Mesenchymal stem cell (in vitro differentiated cells and primary cell): ENCODE measurements at regions not wholly inside any gene's neighbourhood (a gene's known extent, or its start where the extent isn't known, plus 50 kb on each side); places are given as distances from the start of the nearest gene placed in this dataset.
A peak's percentile ranks its signal among the peaks of the same experiment; 100 is the strongest.

ENCODE experiments used
- DNase-seq: peaks from one replicate; pipeline ENCODE4 v3.0.0-alpha.2; 2013
- H2AFZ ChIP-seq: one replicate; pipeline ENCODE4 v1.6.1; 2013; ENCODE audit warnings: low read depth, mild to moderate bottlenecking, control low read depth, inconsistent platforms, low read length, moderate library complexity
- H2AK5ac ChIP-seq: 2 replicates; pipeline ENCODE4 v1.6.1; 2013; ENCODE audit warnings: low read length, moderate library complexity, mild to moderate bottlenecking, inconsistent platforms; ENCODE audit not compliant: severe bottlenecking
- H2BK120ac ChIP-seq: one replicate; pipeline ENCODE4 v1.6.1; 2013; ENCODE audit warnings: low read depth, mild to moderate bottlenecking, inconsistent platforms, low read length, moderate library complexity
- H2BK12ac ChIP-seq, 2 experiments: one replicate each; pipeline ENCODE4 v1.6.1; 2013; ENCODE audit warnings: inconsistent platforms in 2 of 2, low read length in 2 of 2, mild to moderate bottlenecking in 2 of 2, moderate library complexity in 2 of 2, control low read depth in 1 of 2
- H2BK15ac ChIP-seq: one replicate; pipeline ENCODE4 v1.6.1; 2013; ENCODE audit warnings: mild to moderate bottlenecking, low read depth, inconsistent platforms; ENCODE audit not compliant: poor library complexity, severe bottlenecking
- H2BK5ac ChIP-seq: 2 replicates; pipeline ENCODE4 v1.6.1; 2013; ENCODE audit warnings: low read depth, mild to moderate bottlenecking, low read length, control low read depth, inconsistent platforms; ENCODE audit not compliant: poor library complexity, severe bottlenecking
- H3K14ac ChIP-seq, 2 experiments: one replicate each; pipeline ENCODE4 v1.6.1; 2013; ENCODE audit warnings: inconsistent platforms in 2 of 2, low read length in 2 of 2, control low read depth in 1 of 2, mild to moderate bottlenecking in 1 of 2, moderate library complexity in 1 of 2
- H3K18ac ChIP-seq, 2 experiments: one replicate each; pipeline ENCODE4 v1.6.1; 2013; ENCODE audit warnings: inconsistent platforms in 2 of 2, low read length in 2 of 2, control low read depth in 1 of 2, low read depth in 1 of 2, mild to moderate bottlenecking in 1 of 2
- H3K23ac ChIP-seq, 2 experiments: one replicate each; pipeline ENCODE4 v1.6.1; 2013; ENCODE audit warnings: inconsistent platforms in 2 of 2, low read length in 2 of 2, mild to moderate bottlenecking in 2 of 2, moderate library complexity in 2 of 2, control low read depth in 1 of 2
- H3K27ac ChIP-seq: 2 replicates; pipeline ENCODE4 v1.5.1; 2013; ENCODE audit warnings: mild to moderate bottlenecking, moderate library complexity, low read length, control low read depth, inconsistent platforms; ENCODE audit not compliant: poor library complexity, severe bottlenecking
- H3K27me3 ChIP-seq, 2 experiments: 2 replicates each; pipeline versions ENCODE4 v1.6.1 to v1.7.0; 2013; ENCODE audit warnings: low read length in 2 of 2, mild to moderate bottlenecking in 2 of 2, moderate library complexity in 2 of 2, control low read depth in 1 of 2, inconsistent platforms in 1 of 2; ENCODE audit not compliant: control insufficient read depth in 1 of 2, insufficient read depth in 1 of 2
- H3K36me3 ChIP-seq, 2 experiments: 2 replicates each; pipeline versions ENCODE4 v1.6.1 to v1.7.0; 2013; ENCODE audit warnings: low read length in 2 of 2, control low read depth in 1 of 2, inconsistent platforms in 1 of 2, low read depth in 1 of 2, mild to moderate bottlenecking in 1 of 2; ENCODE audit not compliant: insufficient read depth in 2 of 2, control insufficient read depth in 1 of 2
- H3K4ac ChIP-seq, 2 experiments: one replicate each; pipeline ENCODE4 v1.6.1; 2013; ENCODE audit warnings: inconsistent platforms in 2 of 2, low read length in 2 of 2, mild to moderate bottlenecking in 2 of 2, moderate library complexity in 2 of 2, control low read depth in 1 of 2, low read depth in 1 of 2
- H3K4me1 ChIP-seq: 2 replicates; pipeline ENCODE4 v1.6.1; 2013; ENCODE audit warnings: low read depth, low read length, control low read depth; ENCODE audit not compliant: control insufficient read depth, insufficient read depth
- H3K4me2 ChIP-seq: 2 replicates; pipeline ENCODE4 v1.6.1; 2013; ENCODE audit warnings: low read length, mild to moderate bottlenecking, inconsistent platforms; ENCODE audit not compliant: poor library complexity, severe bottlenecking
- H3K4me3 ChIP-seq, 2 experiments: 2 replicates each; pipeline versions ENCODE4 v1.5.1 to v1.7.0; 2013; ENCODE audit warnings: low read length in 2 of 2, mild to moderate bottlenecking in 2 of 2, control low read depth in 1 of 2, low read depth in 1 of 2; ENCODE audit not compliant: insufficient read depth in 1 of 2
- H3K79me1 ChIP-seq: replicated peaks from 2 replicates; pipeline ENCODE4 v1.6.1; 2013; ENCODE audit warnings: mild to moderate bottlenecking, control low read depth, low read length, inconsistent platforms; ENCODE audit not compliant: poor library complexity, severe bottlenecking
- H3K9ac ChIP-seq: 2 replicates; pipeline ENCODE4 v1.7.0; 2013; ENCODE audit warnings: mild to moderate bottlenecking, low read length, moderate library complexity
- H3K9me3 ChIP-seq: 2 replicates; pipeline ENCODE4 v1.7.0; 2013; ENCODE audit warnings: mild to moderate bottlenecking, low read length; ENCODE audit not compliant: control insufficient read depth
- H4K8ac ChIP-seq: one replicate; pipeline ENCODE4 v1.6.1; 2013; ENCODE audit warnings: inconsistent platforms, mild to moderate bottlenecking, low read length, moderate library complexity
- H4K91ac ChIP-seq: one replicate; pipeline ENCODE4 v1.6.1; 2013; ENCODE audit warnings: mild to moderate bottlenecking, low read length, inconsistent platforms
- WGBS: methylation state at CpG from one replicate; pipeline ENCODE4 v1.1.7; 2013; ENCODE audit warnings: mixed read lengths; 5-methylcytosine and 5-hydroxymethylcytosine counted together

- Histone ChIP-seq H3K14ac (no peak overlapping the region), H3K4ac (no peak overlapping the region), H3K4me2 (no peak overlapping the region), H2BK12ac (no peak overlapping the region), H3K4me1 (no peaks in the 10 kb centered on the region), H4K8ac (no peak overlapping the region), H3K79me1 (no peaks in the 10 kb centered on the region), H3K18ac (no peak overlapping the region), H2AK5ac (no peak overlapping the region), H3K27ac (no peak overlapping the region), H3K36me3 (no peaks in the 10 kb centered on the region), H3K27me3 (no peaks in the 10 kb centered on the region), H3K9me3 (no peaks in the 10 kb centered on the region), H3K9ac (no peak overlapping the region), H2BK5ac (no peak overlapping the region), H3K23ac (no peak overlapping the region), H2BK15ac (no peak overlapping the region), H3K4me3 (no peak overlapping the region), H4K91ac (no peak overlapping the region), H2BK120ac (no peak overlapping the region), H2AFZ (no peak overlapping the region)
- no CpG with 5 or more reads among the region's 1 CpG for WGBS
- no peak for DNase-seq
Measured at GRCh38 chr7:17121671-17122070, 176.8 kb upstream of the AHR start.

GRCh38 chr7:17123020-17123419 is 175.4 kb upstream of the AHR start:
- H3K4ac ChIP-seq, result no peak overlapping the region
- no peaks in the 10 kb centered on the region for H3K27me3 ChIP-seq
- H2BK5ac ChIP-seq, result no peak overlapping the region
- no peaks in the 10 kb centered on the region for H3K36me3 ChIP-seq
- H3K23ac ChIP-seq, result no peak overlapping the region
- H3K4me3 ChIP-seq, result no peak overlapping the region
- DNase-seq, result peak; percentile 80
- no peak overlapping the region for H2BK12ac ChIP-seq
- H4K91ac ChIP-seq, result no peak overlapping the region
- H2AFZ ChIP-seq, result no peak overlapping the region
- no peak overlapping the region for H2BK120ac ChIP-seq
- no peaks in the 10 kb centered on the region for H3K4me1 ChIP-seq
- H3K79me1 ChIP-seq, result no peaks in the 10 kb centered on the region
- H2BK15ac ChIP-seq, result no peak overlapping the region
- H3K9me3 ChIP-seq, result no peaks in the 10 kb centered on the region
- H3K14ac ChIP-seq, result no peak overlapping the region
- no peak overlapping the region for H3K27ac ChIP-seq
- no peak overlapping the region for H2AK5ac ChIP-seq
- no peak overlapping the region for H4K8ac ChIP-seq
- H3K18ac ChIP-seq, result no peak overlapping the region
- H3K9ac ChIP-seq, result peak overlapping the region; percentile 49
- 69% methylated on average over 2 of the region's 4 CpGs for WGBS
- H3K4me2 ChIP-seq, result no peak overlapping the region

GRCh38 chr7:17126413-17127268 is 171.8 kb upstream of the AHR start:
- Histone ChIP-seq H2BK15ac (no peak overlapping the region), H4K8ac (no peak overlapping the region), H3K4me3 (no peak overlapping the region), H3K4ac (peak overlapping the region in 1 of 2 experiments; percentile 41), H4K91ac (no peak overlapping the region), H2AFZ (no peak overlapping the region), H3K27ac (no peak overlapping the region), H3K79me1 (no peaks in the 10 kb centered on the region), H3K4me2 (no peak overlapping the region), H3K36me3 (no peaks in the 10 kb centered on the region), H3K9ac (no peak overlapping the region), H3K18ac (no peak overlapping the region), H2BK120ac (no peak overlapping the region), H3K9me3 (no peaks in the 10 kb centered on the region), H2BK5ac (no peak overlapping the region), H2AK5ac (no peak overlapping the region), H3K4me1 (no peaks in the 10 kb centered on the region), H3K27me3 (no peaks in the 10 kb centered on the region), H2BK12ac (no peak overlapping the region), H3K14ac (no peak overlapping the region), H3K23ac (no peak overlapping the region)
- DNase-seq, result peak; percentile 36
- whole genome bisulfite sequencing, result 94% methylated on average over 2 of the region's 3 CpGs

GRCh38 chr7:17129218-17129617 is 169.2 kb upstream of the AHR start:
- H3K4me3 ChIP-seq, result no peak overlapping the region
- no peaks in the 10 kb centered on the region for H3K27me3 ChIP-seq
- H2BK5ac ChIP-seq, result no peak overlapping the region
- H4K91ac ChIP-seq, result no peak overlapping the region
- WGBS, result 95% methylated on average over 1 of the region's 2 CpGs
- no peak overlapping the region for H3K4me2 ChIP-seq
- no peak overlapping the region for H3K18ac ChIP-seq
- H3K9me3 ChIP-seq, result no peaks in the 10 kb centered on the region
- no peak overlapping the region for H2AFZ ChIP-seq
- no peak overlapping the region for H3K23ac ChIP-seq
- no peak overlapping the region for H2BK15ac ChIP-seq
- H3K4ac ChIP-seq, result no peak overlapping the region
- H3K9ac ChIP-seq, result no peak overlapping the region
- no peak overlapping the region for H3K27ac ChIP-seq
- H2BK120ac ChIP-seq, result no peak overlapping the region
- H3K36me3 ChIP-seq, result no peaks in the 10 kb centered on the region
- DNase-seq, result no peak
- no peaks in the 10 kb centered on the region for H3K79me1 ChIP-seq
- H2BK12ac ChIP-seq, result no peak overlapping the region
- no peak overlapping the region for H3K14ac ChIP-seq
- H2AK5ac ChIP-seq, result no peak overlapping the region
- no peaks in the 10 kb centered on the region for H3K4me1 ChIP-seq
- H4K8ac ChIP-seq, result no peak overlapping the region
